K562 (cell line): ENCODE measurements at regions not wholly inside any gene's neighbourhood (a gene's known extent, or its start where the extent isn't known, plus 50 kb on each side); places are given as distances from the start of the nearest gene placed in this dataset.

Experiments used
- ATAC-seq: fragments of 200-7000 bp; cut with Tn5 transposase; 3 replicates; pipeline ENCODE4 v1.9.1; 2020; ENCODE audit warnings: moderate library complexity
- BruUV-seq: library from RNA; stranded (reverse); fragments of 400-500 nt; replicated peaks from 2 replicates; lab custom pipeline; 2021; lab: Mats Ljungman, UMichigan
- CTCF ChIA-PET: fragments of 300-600 bp; formaldehyde crosslinking; extraction: SDS; loops from one replicate; lab custom pipeline; 2021; ENCODE audit warnings: low intra/inter-chr PET ratio; lab: Yijun Ruan, JAX
- POLR2A ChIA-PET: fragments of 300-600, 350-650 bp; sonication (Branson Sonifier 250); formaldehyde crosslinking; extraction: SDS; loops from one replicate; lab custom pipeline; 2021; ENCODE audit warnings: antibody characterized with exemption, inconsistent platforms; lab: Yijun Ruan, JAX
- DNase-seq, 4 experiments: peaks; one replicate each; pipeline versions ENCODE4 v3.0.0 to v3.0.0-alpha.2; 2011 to 2018; ENCODE audit warnings: low spot score in 3 of 4, mixed read lengths in 3 of 4; ENCODE audit errors: extremely low read depth in 1 of 4
- FAIRE-seq: peaks from 2 replicates; lab custom pipeline; 2011; peaks lifted over from hg19 to GRCh38; lab: Jason Lieb, UNC
- H2AFZ ChIP-seq: 2 replicates; pipeline ENCODE4 v1.6.0; 2011; ENCODE audit warnings: low read depth, low read length, control low read depth, inconsistent platforms
- H3K27ac ChIP-seq: fragments of 200-600 bp; 3 replicates; pipeline ENCODE4 v1.8.0; 2011; ENCODE audit warnings: low read depth, mild to moderate bottlenecking, control low read depth, inconsistent platforms, low read length, moderate library complexity, mixed read lengths; ENCODE audit errors: extremely low read depth
- H3K27me3 ChIP-seq, 2 experiments: fragments of 300-600 bp in 1 of 2; 2 replicates in 1 of 2; 3 replicates in 1 of 2; pipeline versions ENCODE4 v1.6.0 to v1.8.0; 2011; ENCODE audit warnings: inconsistent platforms in 2 of 2, low read length in 2 of 2, mild to moderate bottlenecking in 1 of 2, mixed read lengths in 1 of 2, moderate library complexity in 1 of 2; ENCODE audit not compliant: control insufficient read depth in 2 of 2, insufficient read depth in 2 of 2
- H3K36me3 ChIP-seq: fragments of 300-600 bp; 3 replicates; pipeline ENCODE4 v1.8.0; 2011; ENCODE audit warnings: mild to moderate bottlenecking, low read length, inconsistent platforms; ENCODE audit not compliant: control insufficient read depth, insufficient read depth
- H3K4me1 ChIP-seq, 2 experiments: fragments of 200-600 bp in 1 of 2; replicated peaks in 1 of 2; 2 replicates in 1 of 2; 3 replicates in 1 of 2; pipeline versions ENCODE4 v1.5.1 to v1.8.0; 2011; ENCODE audit warnings: inconsistent platforms in 2 of 2, low read length in 2 of 2, mild to moderate bottlenecking in 1 of 2, mixed read lengths in 1 of 2, moderate library complexity in 1 of 2; ENCODE audit not compliant: control insufficient read depth in 2 of 2, insufficient read depth in 2 of 2
- H3K4me2 ChIP-seq: 2 replicates; pipeline ENCODE4 v1.6.1; 2011; ENCODE audit warnings: low read length, control low read depth, inconsistent platforms, mixed read lengths; ENCODE audit not compliant: insufficient read depth
- H3K4me3 ChIP-seq: fragments of 200-600 bp; sonication (generic), shearing (Covaris generic); 2 replicates; pipeline ENCODE4 v1.5.1; 2016; ENCODE audit warnings: control low read depth, inconsistent platforms
- H3K79me2 ChIP-seq: fragments of 200-600 bp; 3 replicates; pipeline ENCODE4 v1.8.0; 2011; ENCODE audit warnings: low read length, inconsistent platforms; ENCODE audit not compliant: control insufficient read depth, insufficient read depth
- H3K9ac ChIP-seq, 2 experiments: 2 replicates each; pipeline versions ENCODE4 v1.6.0 to v1.6.1; 2011; ENCODE audit warnings: low read depth in 2 of 2, low read length in 2 of 2, control low read depth in 1 of 2, inconsistent platforms in 1 of 2, mild to moderate bottlenecking in 1 of 2, mixed read lengths in 1 of 2; ENCODE audit not compliant: insufficient read depth in 1 of 2
- H3K9me1 ChIP-seq: one replicate; pipeline ENCODE4 v1.6.0; 2011; ENCODE audit warnings: inconsistent platforms, mild to moderate bottlenecking, low read length, moderate library complexity; ENCODE audit not compliant: control insufficient read depth, insufficient read depth
- H3K9me3 ChIP-seq: replicated peaks from 2 replicates; pipeline ENCODE4 v1.5.1; 2011; ENCODE audit warnings: low read depth, low read length, inconsistent platforms; ENCODE audit not compliant: control insufficient read depth, insufficient read depth
- H4K20me1 ChIP-seq: replicated peaks from 2 replicates; pipeline ENCODE4 v1.6.1; 2011; ENCODE audit warnings: low read length, inconsistent platforms, mixed read lengths; ENCODE audit not compliant: control insufficient read depth, insufficient read depth
- ASH1L ChIP-seq: fragments of 450-650 bp; IDR thresholded peaks from 2 replicates; pipeline ENCODE4 v1.6.1; 2018; ENCODE audit warnings: borderline replicate concordance, mild to moderate bottlenecking, low read depth; ENCODE audit not compliant: partially characterized antibody
- BRD4 ChIP-seq: fragments of 200-600 bp; sonication (generic); IDR thresholded peaks from 2 replicates; pipeline ENCODE4 v1.6.1; 2017; ENCODE audit warnings: inconsistent platforms
- CEBPB ChIP-seq: fragments of 450-650 bp; IDR thresholded peaks from 2 replicates; pipeline ENCODE4 v1.6.1; 2016; ENCODE audit warnings: missing genetic modification characterization, missing compliant biosample characterization
- DEAF1 ChIP-seq: fragments of 450-650 bp; formaldehyde crosslinking; IDR thresholded peaks from 2 replicates; pipeline ENCODE4 v1.4.0; 2020; ENCODE audit warnings: mild to moderate bottlenecking, moderate library complexity
- NBN ChIP-seq: fragments of 450-650 bp; IDR thresholded peaks from 2 replicates; pipeline ENCODE4 v1.6.1; 2016; ENCODE audit warnings: low read depth, mild to moderate bottlenecking
- SMAD2 ChIP-seq: fragments of 150-350 bp; IDR thresholded peaks from 2 replicates; pipeline ENCODE4 v1.6.1; 2014; ENCODE audit warnings: low read depth, mild to moderate bottlenecking, low read length
- SNIP1 ChIP-seq: fragments of 450-650 bp; IDR thresholded peaks from 2 replicates; pipeline ENCODE4 v1.7.1; 2017; ENCODE audit warnings: low read depth, mild to moderate bottlenecking
- SREBF1 ChIP-seq: fragments of 150-350 bp; IDR thresholded peaks from 2 replicates; pipeline ENCODE4 v1.6.1; 2014; ENCODE audit warnings: antibody characterized with exemption, low read depth, low read length, borderline replicate concordance
- STAT6 ChIP-seq: sonication (generic); formaldehyde crosslinking; IDR thresholded peaks from 2 replicates; pipeline ENCODE4 v1.8.1; 2023; ENCODE audit warnings: mild to moderate bottlenecking, missing genetic modification reagents
- WHSC1 ChIP-seq: IDR thresholded peaks from one replicate; pipeline ENCODE4 v1.6.1; 2012; ENCODE audit warnings: low read length, control low read depth, inconsistent platforms
- ZNF212 ChIP-seq: fragments of 450-650 bp; formaldehyde crosslinking; IDR thresholded peaks from 2 replicates; pipeline ENCODE4 v1.4.0; 2020; ENCODE audit warnings: mild to moderate bottlenecking
- ZNF398 ChIP-seq: fragments of 250-450 bp; sonication (Bioruptor Pico); IDR thresholded peaks from 2 replicates; pipeline ENCODE4 v1.8.0; 2021; ENCODE audit warnings: moderate library complexity, mild to moderate bottlenecking, inconsistent platforms
- WGBS: fragments of 100-300 bp; shearing (Covaris generic); methylation state at CpG from one replicate; pipeline ENCODE4 v1.1.6; 2016; ENCODE audit warnings: low coverage, mixed read lengths; ENCODE audit not compliant: insufficient coverage; ENCODE audit errors: missing lambda C conversion rate; 5-methylcytosine and 5-hydroxymethylcytosine counted together
- in situ Hi-C: fragments of 300-500 bp; cut with MboI; formaldehyde crosslinking; loops from 4 replicates; pipeline ENCODE4 v1.15.0; 2018; ENCODE audit warnings: inconsistent platforms, mixed read lengths
- intact Hi-C: fragments of 100-400 bp; cut with micrococcal nuclease; formaldehyde crosslinking; loops from 2 replicates; pipeline ENCODE4 v1.14.2; 2022

GRCh38 chr16:11448796-11449416 is 103.6 kb downstream of the RMI2 start:
- no peaks in the 10 kb centered on the region for H3K79me2 ChIP-seq
- H3K4me1 ChIP-seq: no peaks in the 10 kb centered on the region; a peak in 1 of 5 replicates
- TF ChIP-seq NBN: no peak
- TF ChIP-seq WHSC1: no peak
- TF ChIP-seq SREBF1: no peak
- no peak for TF ChIP-seq SMAD2
- no peak for TF ChIP-seq ZNF212
- no peak for TF ChIP-seq ASH1L
- TF ChIP-seq CEBPB: no peak
- no peak for TF ChIP-seq ZNF398
- no peak for TF ChIP-seq SNIP1
- TF ChIP-seq STAT6 (CRISPR knock-in tag): no peak
- TF ChIP-seq BRD4: no peak
- no peak for TF ChIP-seq DEAF1 (CRISPR knock-in tag)
- ChIA-PET POLR2A (interaction anchor here (1.2 kb wide), 1 partner anchor 11 kb away, joined by 3 read pairs; no protein-coding TSS in a partner anchor), CTCF (no interaction called here)
- no peak overlapping the region for H3K4me3 ChIP-seq
- 10% methylated on average over 13 of the region's 13 CpGs for WGBS
- H3K4me2 ChIP-seq: no peak overlapping the region
- H4K20me1 ChIP-seq: peaks cover 6% of the 10 kb centered on the region; the same call in 1 of the 2 replicates
- H3K36me3 ChIP-seq: no peaks in the 10 kb centered on the region
- intact Hi-C loops (no loop called here), in situ Hi-C loops (no loop called here)
- H3K27ac ChIP-seq: no peak overlapping the region
- no TSS peak for BruUV-seq
- H2AFZ ChIP-seq: no peak overlapping the region
- H3K9ac ChIP-seq: no peak overlapping the region; a peak in 1 of 4 replicates
- ATAC-seq (no peak), FAIRE-seq (no peak), DNase-seq (no peak)
- no peaks in the 10 kb centered on the region for H3K9me3 ChIP-seq
- H3K9me1 ChIP-seq: no peaks in the 10 kb centered on the region
- peaks cover 27 to 69% of the 10 kb centered on the region in 2 experiments for H3K27me3 ChIP-seq
